ENCODE measurements at regions not wholly inside any gene's neighbourhood (a gene's known extent, or its start where the extent isn't known, plus 50 kb on each side); places are given as distances from the start of the nearest gene placed in this dataset.

- H3K4me3 ChIP-seq (ENCODE audit: low read depth, low read length) = no peak overlapping the region
- TF ChIP-seq, protein P1, sequence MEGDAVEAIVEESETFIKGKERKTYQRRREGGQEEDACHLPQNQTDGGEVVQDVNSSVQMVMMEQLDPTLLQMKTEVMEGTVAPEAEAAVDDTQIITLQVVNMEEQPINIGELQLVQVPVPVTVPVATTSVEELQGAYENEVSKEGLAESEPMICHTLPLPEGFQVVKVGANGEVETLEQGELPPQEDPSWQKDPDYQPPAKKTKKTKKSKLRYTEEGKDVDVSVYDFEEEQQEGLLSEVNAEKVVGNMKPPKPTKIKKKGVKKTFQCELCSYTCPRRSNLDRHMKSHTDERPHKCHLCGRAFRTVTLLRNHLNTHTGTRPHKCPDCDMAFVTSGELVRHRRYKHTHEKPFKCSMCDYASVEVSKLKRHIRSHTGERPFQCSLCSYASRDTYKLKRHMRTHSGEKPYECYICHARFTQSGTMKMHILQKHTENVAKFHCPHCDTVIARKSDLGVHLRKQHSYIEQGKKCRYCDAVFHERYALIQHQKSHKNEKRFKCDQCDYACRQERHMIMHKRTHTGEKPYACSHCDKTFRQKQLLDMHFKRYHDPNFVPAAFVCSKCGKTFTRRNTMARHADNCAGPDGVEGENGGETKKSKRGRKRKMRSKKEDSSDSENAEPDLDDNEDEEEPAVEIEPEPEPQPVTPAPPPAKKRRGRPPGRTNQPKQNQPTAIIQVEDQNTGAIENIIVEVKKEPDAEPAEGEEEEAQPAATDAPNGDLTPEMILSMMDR (conservative IDR thresholded peaks at IDR 0.05; ENCODE audit: low read depth, low read length) = no peak
- DNase-seq (ENCODE audit: low read depth) = no peak
Measured at GRCh38 chr1:238408737-238409136, 518.0 kb upstream of the ZP4 start.

GRCh38 chr1:238406098-238406860 lies 515.6 kb upstream of the ZP4 start:
- no peak for DNase-seq (ENCODE audit: low read depth)
- H3K4me3 ChIP-seq (ENCODE audit: low read depth, low read length) = no peak overlapping the region
- TF ChIP-seq, protein P1 (conservative IDR thresholded peaks at IDR 0.05; ENCODE audit: low read depth, low read length) = no peak

GRCh38 chr1:238404921-238405320 lies 514.2 kb upstream of the ZP4 start:
- H3K4me3 ChIP-seq (ENCODE audit: low read depth, low read length) = no peak overlapping the region
- TF ChIP-seq, protein P1 (conservative IDR thresholded peaks at IDR 0.05; ENCODE audit: low read depth, low read length) = no peak
- no peak for DNase-seq (ENCODE audit: low read depth)

DNA sequence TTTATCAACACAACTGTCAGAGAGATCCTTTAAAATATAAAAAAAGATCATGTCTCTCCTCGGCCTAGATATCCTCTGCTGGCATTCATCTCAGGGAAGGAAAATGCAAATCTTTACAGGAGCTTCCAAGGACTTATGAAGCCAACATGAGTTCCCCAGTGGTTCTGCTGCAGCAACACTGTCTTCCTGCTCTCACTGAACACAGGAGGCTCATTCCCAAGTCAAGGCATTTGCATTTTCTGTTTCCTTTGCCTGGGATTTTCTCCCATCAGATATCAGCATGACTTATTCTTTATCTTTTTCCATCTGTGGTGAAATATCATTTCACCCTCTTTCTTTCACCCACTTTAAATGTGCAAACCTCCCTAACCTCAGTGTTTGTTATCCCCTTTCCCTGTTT lies 513.8 kb upstream of the ZP4 start:
- no peak for DNase-seq (ENCODE audit: low read depth)
- TF ChIP-seq, protein P1 (conservative IDR thresholded peaks at IDR 0.05; ENCODE audit: low read depth, low read length) = no peak
- no peak overlapping the region for H3K4me3 ChIP-seq (ENCODE audit: low read depth, low read length)

DNA sequence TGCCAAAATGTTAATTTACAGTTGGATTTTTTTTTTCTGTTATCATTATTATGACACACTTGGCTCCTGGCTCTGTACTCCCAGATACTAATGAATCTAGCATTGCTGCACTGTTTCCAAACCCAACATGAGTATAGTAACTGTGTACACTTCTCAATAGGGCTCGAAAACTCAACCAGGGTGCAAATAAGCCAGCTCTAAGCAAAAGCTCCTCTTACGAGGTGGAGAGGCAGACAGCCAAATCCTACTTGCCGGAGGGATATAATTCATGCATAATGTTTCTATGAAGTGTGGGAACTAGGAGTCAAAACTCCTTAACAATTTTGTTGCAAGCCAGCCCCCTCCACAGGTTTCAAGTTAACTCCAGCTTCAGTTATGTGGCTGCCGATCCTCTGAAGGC lies 510.4 kb upstream of the ZP4 start:
- TF ChIP-seq, protein P1 (conservative IDR thresholded peaks at IDR 0.05; ENCODE audit: low read depth, low read length) = no peak
- no peak for DNase-seq (ENCODE audit: low read depth)

GRCh38 chr1:238399558-238399957 lies 508.8 kb upstream of the ZP4 start:
- TF ChIP-seq, protein P1 (conservative IDR thresholded peaks at IDR 0.05; ENCODE audit: low read depth, low read length) = peak; percentile 33
- no peak overlapping the region for H3K4me3 ChIP-seq (ENCODE audit: low read depth, low read length)
- no peak for DNase-seq (ENCODE audit: low read depth)

More for the DNA sequence above, 510.4 kb upstream of the ZP4 start:
- no peak overlapping the region for H3K4me3 ChIP-seq (ENCODE audit: low read depth, low read length)

- no peak for DNase-seq (ENCODE audit: low read depth)
- H3K4me3 ChIP-seq (ENCODE audit: low read depth, low read length) = no peak overlapping the region
- TF ChIP-seq, protein P1 (conservative IDR thresholded peaks at IDR 0.05; ENCODE audit: low read depth, low read length) = no peak
Measured at GRCh38 chr1:238396140-238396539, 505.4 kb upstream of the ZP4 start.

All from epithelial cell of proximal tubule (primary cell).